ENCODE measurements at regions not wholly inside any gene's neighbourhood (a gene's known extent, or its start where the extent isn't known, plus 50 kb on each side); places are given as distances from the start of the nearest gene placed in this dataset.

DNA sequence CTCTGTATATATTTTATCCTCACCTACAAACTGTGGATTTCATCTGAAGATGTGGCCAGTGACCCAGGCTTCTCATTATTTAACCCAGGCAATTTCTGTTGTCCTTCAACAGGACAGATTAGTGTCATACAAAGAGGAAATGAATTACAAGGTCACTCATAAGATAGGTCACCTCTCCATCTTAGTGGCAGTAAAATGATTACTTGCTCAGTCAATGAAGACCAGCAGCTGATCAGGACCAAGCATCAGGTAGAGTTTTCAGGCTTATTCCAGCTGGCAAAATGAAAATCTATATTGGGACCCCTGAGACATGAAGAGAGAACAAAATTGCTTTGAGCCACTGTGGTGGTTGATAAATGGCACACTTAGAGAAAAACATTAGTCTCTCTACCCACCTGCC, 135.2 kb upstream of the PRDM9 start:
- no peaks in the 10 kb centered on the region for H3K27me3 ChIP-seq (replicated peaks; ENCODE audit: insufficient read depth, low read depth, low read length, poor library complexity)
- BruUV-seq (replicated peaks) = no TSS peak
- H3K27ac ChIP-seq (ENCODE audit: low read depth, low read length, poor library complexity, severe bottlenecking) = no peak overlapping the region
- no peaks in the 10 kb centered on the region for H3K4me1 ChIP-seq (ENCODE audit: insufficient read depth, low read length, poor library complexity, severe bottlenecking)
- H3K4me3 ChIP-seq (ENCODE audit: low read depth, low read length, poor library complexity, severe bottlenecking) = no peak overlapping the region
- intact Hi-C loops (cut with micrococcal nuclease; ENCODE audit: unreplicated experiment) = no loop called here
- ChIA-PET POLR2A (ENCODE audit: low non-redundant PET) (no interaction called here), CTCF (no interaction called here)
- TF ChIP-seq EZH2 (IDR thresholded peaks at IDR 0.05; ENCODE audit: borderline replicate concordance, low read depth, low read length, poor library complexity, severe bottlenecking) = no peak
- TF ChIP-seq, protein P1, sequence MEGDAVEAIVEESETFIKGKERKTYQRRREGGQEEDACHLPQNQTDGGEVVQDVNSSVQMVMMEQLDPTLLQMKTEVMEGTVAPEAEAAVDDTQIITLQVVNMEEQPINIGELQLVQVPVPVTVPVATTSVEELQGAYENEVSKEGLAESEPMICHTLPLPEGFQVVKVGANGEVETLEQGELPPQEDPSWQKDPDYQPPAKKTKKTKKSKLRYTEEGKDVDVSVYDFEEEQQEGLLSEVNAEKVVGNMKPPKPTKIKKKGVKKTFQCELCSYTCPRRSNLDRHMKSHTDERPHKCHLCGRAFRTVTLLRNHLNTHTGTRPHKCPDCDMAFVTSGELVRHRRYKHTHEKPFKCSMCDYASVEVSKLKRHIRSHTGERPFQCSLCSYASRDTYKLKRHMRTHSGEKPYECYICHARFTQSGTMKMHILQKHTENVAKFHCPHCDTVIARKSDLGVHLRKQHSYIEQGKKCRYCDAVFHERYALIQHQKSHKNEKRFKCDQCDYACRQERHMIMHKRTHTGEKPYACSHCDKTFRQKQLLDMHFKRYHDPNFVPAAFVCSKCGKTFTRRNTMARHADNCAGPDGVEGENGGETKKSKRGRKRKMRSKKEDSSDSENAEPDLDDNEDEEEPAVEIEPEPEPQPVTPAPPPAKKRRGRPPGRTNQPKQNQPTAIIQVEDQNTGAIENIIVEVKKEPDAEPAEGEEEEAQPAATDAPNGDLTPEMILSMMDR (conservative IDR thresholded peaks at IDR 0.05; ENCODE audit: low read depth, low read length) = no peak
- no peaks in the 10 kb centered on the region for H3K9me3 ChIP-seq (ENCODE audit: low read depth, low read length, poor library complexity, severe bottlenecking)
- DNase-seq (ENCODE audit: low spot score) = no peak
- no peaks in the 10 kb centered on the region for H3K36me3 ChIP-seq (ENCODE audit: insufficient read depth, low read length, poor library complexity, severe bottlenecking)

DNA sequence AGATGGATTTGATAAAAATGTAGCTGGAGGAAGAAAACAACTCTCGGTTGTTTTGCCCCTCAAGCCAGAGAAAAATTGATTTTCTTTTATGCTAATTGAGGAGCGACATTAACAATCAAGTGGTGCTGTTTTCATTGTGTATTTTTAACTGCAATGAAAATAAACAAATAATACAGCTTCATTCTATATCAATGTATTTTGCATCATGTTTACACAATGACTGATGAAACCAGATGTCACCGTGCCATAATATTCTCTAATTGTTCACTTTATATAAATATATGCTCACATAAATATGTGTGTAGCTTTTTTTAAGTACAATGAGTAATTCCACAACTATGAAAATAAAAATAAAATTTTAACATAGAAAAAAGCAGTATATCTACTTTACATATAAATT, 139.0 kb upstream of the PRDM9 start:
- Histone ChIP-seq H3K9me3 (ENCODE audit: low read depth, low read length, poor library complexity, severe bottlenecking) (no peaks in the 10 kb centered on the region), H3K27me3 (replicated peaks; ENCODE audit: insufficient read depth, low read depth, low read length, poor library complexity) (no peaks in the 10 kb centered on the region), H3K27ac (ENCODE audit: low read depth, low read length, poor library complexity, severe bottlenecking) (no peak overlapping the region), H3K4me3 (ENCODE audit: low read depth, low read length, poor library complexity, severe bottlenecking) (no peak overlapping the region), H3K4me1 (ENCODE audit: insufficient read depth, low read length, poor library complexity, severe bottlenecking) (no peaks in the 10 kb centered on the region), H3K36me3 (ENCODE audit: insufficient read depth, low read length, poor library complexity, severe bottlenecking) (no peaks in the 10 kb centered on the region)
- ChIA-PET CTCF (no interaction called here), POLR2A (ENCODE audit: low non-redundant PET) (no interaction called here)
- BruUV-seq (replicated peaks) = no TSS peak
- intact Hi-C loops (cut with micrococcal nuclease; ENCODE audit: unreplicated experiment) = no loop called here
- no peak for DNase-seq (ENCODE audit: low spot score)
- no peak for TF ChIP-seq EZH2 (IDR thresholded peaks at IDR 0.05; ENCODE audit: borderline replicate concordance, low read depth, low read length, poor library complexity, severe bottlenecking)
- TF ChIP-seq, protein P1 (conservative IDR thresholded peaks at IDR 0.05; ENCODE audit: low read depth, low read length) = no peak

DNA sequence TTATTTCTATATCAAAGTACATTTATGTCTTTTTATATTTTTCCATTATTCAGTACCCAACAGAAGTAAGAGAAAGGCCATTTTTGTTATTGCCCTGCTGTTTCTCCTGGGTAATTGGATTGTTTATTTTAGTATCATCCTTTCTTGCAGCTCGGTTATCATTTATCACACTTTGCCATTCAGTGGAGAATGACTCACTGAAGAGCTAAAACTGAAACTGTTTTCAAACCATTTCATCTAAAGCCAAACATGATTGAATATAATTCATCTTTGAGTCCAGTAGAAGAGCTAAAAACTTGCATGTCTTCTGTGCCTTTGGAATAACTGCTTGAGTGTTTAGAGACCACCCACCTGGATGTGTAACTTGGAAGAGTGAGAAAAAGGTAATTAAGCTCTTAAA, 139.5 kb upstream of the PRDM9 start:
- no TSS peak for BruUV-seq (replicated peaks)
- ChIA-PET POLR2A (ENCODE audit: low non-redundant PET) (no interaction called here), CTCF (no interaction called here)
- Histone ChIP-seq H3K4me3 (ENCODE audit: low read depth, low read length, poor library complexity, severe bottlenecking) (no peak overlapping the region), H3K9me3 (ENCODE audit: low read depth, low read length, poor library complexity, severe bottlenecking) (no peaks in the 10 kb centered on the region), H3K36me3 (ENCODE audit: insufficient read depth, low read length, poor library complexity, severe bottlenecking) (no peaks in the 10 kb centered on the region), H3K4me1 (ENCODE audit: insufficient read depth, low read length, poor library complexity, severe bottlenecking) (no peaks in the 10 kb centered on the region), H3K27me3 (replicated peaks; ENCODE audit: insufficient read depth, low read depth, low read length, poor library complexity) (no peaks in the 10 kb centered on the region), H3K27ac (ENCODE audit: low read depth, low read length, poor library complexity, severe bottlenecking) (no peak overlapping the region)
- DNase-seq (ENCODE audit: low spot score) = no peak
- TF ChIP-seq, protein P1 (conservative IDR thresholded peaks at IDR 0.05; ENCODE audit: low read depth, low read length) = no peak
- TF ChIP-seq EZH2 (IDR thresholded peaks at IDR 0.05; ENCODE audit: borderline replicate concordance, low read depth, low read length, poor library complexity, severe bottlenecking) = no peak
- intact Hi-C loops (cut with micrococcal nuclease; ENCODE audit: unreplicated experiment) = no loop called here
